Frontal cortex (tissue), 3 donors: ENCODE measurements at regions not wholly inside any gene's neighbourhood (a gene's known extent, or its start where the extent isn't known, plus 50 kb on each side); places are given as distances from the start of the nearest gene placed in this dataset.

ENCODE experiments used
- DNase-seq, 2 donors: peaks; one replicate each; pipeline ENCODE4 v3.0.0; 2012; ENCODE audit warnings: low spot score in 2 of 2
- FAIRE-seq: peaks from 2 replicates; lab custom pipeline; 2012; peaks lifted over from hg19 to GRCh38; lab: Jason Lieb, UNC
- donor health status: control.
- donor health status: control.
- donor health status: control.

GRCh38 chr7:25643770-25644394 is 415.6 kb upstream of the NPVF start:
- FAIRE-seq (no peak), DNase-seq (no peak)

GRCh38 chr7:25646726-25647413 is 418.6 kb upstream of the NPVF start:
- DNase-seq: no peak
- no peak for FAIRE-seq

GRCh38 chr7:25647872-25648271 is 419.6 kb upstream of the NPVF start:
- no peak for FAIRE-seq
- no peak for DNase-seq

- FAIRE-seq (no peak), DNase-seq (no peak)
These were observed 424.1 kb upstream of the NPVF start for GRCh38 chr7:25652366-25652765.

GRCh38 chr7:25653384-25653783 is 425.1 kb upstream of the NPVF start:
- FAIRE-seq: no peak
- DNase-seq: no peak

- DNase-seq (no peak), FAIRE-seq (no peak)
These were observed 427.8 kb upstream of the NPVF start for GRCh38 chr7:25656071-25656470.

- FAIRE-seq: no peak
- peak in 1 of 2 donors; percentile 1 for DNase-seq
These were observed 428.3 kb upstream of the NPVF start for GRCh38 chr7:25656581-25657026.

GRCh38 chr7:25658375-25658774 is 430.1 kb upstream of the NPVF start:
- DNase-seq: no peak
- no peak for FAIRE-seq

- DNase-seq (no peak), FAIRE-seq (no peak)
These were observed 431.6 kb upstream of the NPVF start for GRCh38 chr7:25659841-25660240.

GRCh38 chr7:25662841-25663800 is 434.8 kb upstream of the NPVF start:
- no peak for FAIRE-seq
- DNase-seq: no peak

GRCh38 chr7:25663877-25664276 is 435.6 kb upstream of the NPVF start:
- DNase-seq: no peak
- FAIRE-seq: no peak

- FAIRE-seq (no peak), DNase-seq (no peak)
These were observed 436.3 kb upstream of the NPVF start for GRCh38 chr7:25664593-25664992.

- no peak for FAIRE-seq
- DNase-seq: no peak
These were observed 437.1 kb upstream of the NPVF start for GRCh38 chr7:25665374-25665773.

- FAIRE-seq (no peak), DNase-seq (no peak)
These were observed 437.8 kb upstream of the NPVF start for GRCh38 chr7:25665903-25666670.

GRCh38 chr7:25666671-25667060 is 438.4 kb upstream of the NPVF start:
- FAIRE-seq (no peak), DNase-seq (no peak)

- DNase-seq (no peak), FAIRE-seq (no peak)
These were observed 441.0 kb upstream of the NPVF start for GRCh38 chr7:25669281-25669781.

- DNase-seq: no peak
- FAIRE-seq: no peak
These were observed 441.9 kb upstream of the NPVF start for GRCh38 chr7:25669961-25670841.

- FAIRE-seq (no peak), DNase-seq (no peak)
These were observed 442.8 kb upstream of the NPVF start for GRCh38 chr7:25671111-25671510.

- FAIRE-seq (no peak), DNase-seq (no peak)
These were observed 444.2 kb upstream of the NPVF start for GRCh38 chr7:25672496-25672895.
